Neural crest cell (in vitro differentiated cells): ENCODE measurements at regions not wholly inside any gene's neighbourhood (a gene's known extent, or its start where the extent isn't known, plus 50 kb on each side); places are given as distances from the start of the nearest gene placed in this dataset.

Source experiments
- DNase-seq: peaks from one replicate; pipeline ENCODE4 v3.0.0; 2021; ENCODE audit warnings: low read depth, mixed read lengths, low spot score
- H3K27ac Mint-ChIP-seq: one replicate; pipeline ENCODE4 v1.8.0; 2021; ENCODE audit warnings: mild to moderate bottlenecking, mixed read lengths; ENCODE audit not compliant: unreplicated experiment
- H3K27me3 Mint-ChIP-seq: 2 replicates; pipeline ENCODE4 v1.8.0; 2021; ENCODE audit warnings: low read depth, mild to moderate bottlenecking, mixed read lengths
- H3K36me3 Mint-ChIP-seq: 2 replicates; pipeline ENCODE4 v1.8.0; 2021; ENCODE audit warnings: low read depth, mild to moderate bottlenecking, mixed read lengths
- H3K4me1 Mint-ChIP-seq: 2 replicates; pipeline ENCODE4 v1.8.0; 2021; ENCODE audit warnings: mixed read lengths
- H3K4me3 Mint-ChIP-seq: one replicate; pipeline ENCODE4 v1.8.0; 2021; ENCODE audit warnings: mild to moderate bottlenecking, mixed read lengths
- H3K9me3 Mint-ChIP-seq: 2 replicates; pipeline ENCODE4 v1.8.0; 2021; ENCODE audit warnings: mixed read lengths
- CTCF ChIP-seq: fragments of 200-600 bp; sonication (generic); conservative IDR thresholded peaks from 2 replicates; pipeline ENCODE4 v1.5.0; 2021; ENCODE audit warnings: antibody characterized with exemption, mild to moderate bottlenecking

GRCh38 chrX:33831211-33831610 lies 300.9 kb downstream of the FAM47A start:
- no peak for TF ChIP-seq CTCF
- no peaks in the 10 kb centered on the region for H3K4me1 Mint-ChIP-seq
- H3K27ac Mint-ChIP-seq: no peak overlapping the region
- no peak for DNase-seq
- H3K27me3 Mint-ChIP-seq: no peaks in the 10 kb centered on the region
- peaks cover 20% of the 10 kb centered on the region for H3K9me3 Mint-ChIP-seq
- peaks cover 3% of the 10 kb centered on the region for H3K36me3 Mint-ChIP-seq
- H3K4me3 Mint-ChIP-seq: no peak overlapping the region

GRCh38 chrX:33817266-33817665 lies 314.8 kb downstream of the FAM47A start:
- no peak for DNase-seq
- no peak overlapping the region for H3K27ac Mint-ChIP-seq
- H3K9me3 Mint-ChIP-seq: peaks cover 3% of the 10 kb centered on the region
- no peaks in the 10 kb centered on the region for H3K4me1 Mint-ChIP-seq
- TF ChIP-seq CTCF: no peak
- no peaks in the 10 kb centered on the region for H3K27me3 Mint-ChIP-seq
- H3K36me3 Mint-ChIP-seq: no peaks in the 10 kb centered on the region
- H3K4me3 Mint-ChIP-seq: no peak overlapping the region

GRCh38 chrX:33808636-33809035 lies 323.5 kb downstream of the FAM47A start:
- DNase-seq: no peak
- Mint-ChIP-seq H3K9me3 (peaks cover 3% of the 10 kb centered on the region), H3K27me3 (no peaks in the 10 kb centered on the region), H3K4me3 (no peak overlapping the region), H3K27ac (no peak overlapping the region), H3K36me3 (no peaks in the 10 kb centered on the region), H3K4me1 (no peaks in the 10 kb centered on the region)
- no peak for TF ChIP-seq CTCF

GRCh38 chrX:33784548-33784947 lies 347.6 kb downstream of the FAM47A start:
- H3K27me3 Mint-ChIP-seq: peaks cover 3% of the 10 kb centered on the region
- no peaks in the 10 kb centered on the region for H3K36me3 Mint-ChIP-seq
- no peak for TF ChIP-seq CTCF
- H3K27ac Mint-ChIP-seq: no peak overlapping the region
- no peak for DNase-seq
- no peak overlapping the region for H3K4me3 Mint-ChIP-seq
- H3K9me3 Mint-ChIP-seq: no peaks in the 10 kb centered on the region
- no peaks in the 10 kb centered on the region for H3K4me1 Mint-ChIP-seq

GRCh38 chrX:33741807-33742206 lies 390.3 kb downstream of the FAM47A start:
- Mint-ChIP-seq H3K4me1 (no peaks in the 10 kb centered on the region), H3K9me3 (peaks cover 16% of the 10 kb centered on the region), H3K4me3 (no peak overlapping the region), H3K27me3 (no peaks in the 10 kb centered on the region), H3K36me3 (no peaks in the 10 kb centered on the region), H3K27ac (no peak overlapping the region)
- no peak for TF ChIP-seq CTCF
- no peak for DNase-seq

- no peak for DNase-seq
- Mint-ChIP-seq H3K36me3 (no peaks in the 10 kb centered on the region), H3K4me1 (no peaks in the 10 kb centered on the region), H3K9me3 (peaks cover 6% of the 10 kb centered on the region), H3K4me3 (no peak overlapping the region), H3K27ac (no peak overlapping the region), H3K27me3 (peaks cover 9% of the 10 kb centered on the region)
- no peak for TF ChIP-seq CTCF
These were observed 396.9 kb downstream of the FAM47A start for GRCh38 chrX:33735182-33735581.
